Posterior vena cava (tissue), 2 donors: ENCODE measurements at regions not wholly inside any gene's neighbourhood (a gene's known extent, or its start where the extent isn't known, plus 50 kb on each side); places are given as distances from the start of the nearest gene placed in this dataset.

Source experiments
- DNase-seq: peaks from one replicate; pipeline ENCODE4 v3.0.0-alpha.2; 2020; ENCODE audit warnings: low spot score
- intact Hi-C, 2 donors: fragments of 100-400 bp; cut with DNase I; formaldehyde crosslinking; loops; one replicate each; pipeline versions ENCODE4 v1.14.1 to v1.14.2; 2022 to 2023
- donor health status: DM: yes; HTN: yes; CAD: no.
- donor health status: DM: yes; HTN: yes; CAD: no.

DNA sequence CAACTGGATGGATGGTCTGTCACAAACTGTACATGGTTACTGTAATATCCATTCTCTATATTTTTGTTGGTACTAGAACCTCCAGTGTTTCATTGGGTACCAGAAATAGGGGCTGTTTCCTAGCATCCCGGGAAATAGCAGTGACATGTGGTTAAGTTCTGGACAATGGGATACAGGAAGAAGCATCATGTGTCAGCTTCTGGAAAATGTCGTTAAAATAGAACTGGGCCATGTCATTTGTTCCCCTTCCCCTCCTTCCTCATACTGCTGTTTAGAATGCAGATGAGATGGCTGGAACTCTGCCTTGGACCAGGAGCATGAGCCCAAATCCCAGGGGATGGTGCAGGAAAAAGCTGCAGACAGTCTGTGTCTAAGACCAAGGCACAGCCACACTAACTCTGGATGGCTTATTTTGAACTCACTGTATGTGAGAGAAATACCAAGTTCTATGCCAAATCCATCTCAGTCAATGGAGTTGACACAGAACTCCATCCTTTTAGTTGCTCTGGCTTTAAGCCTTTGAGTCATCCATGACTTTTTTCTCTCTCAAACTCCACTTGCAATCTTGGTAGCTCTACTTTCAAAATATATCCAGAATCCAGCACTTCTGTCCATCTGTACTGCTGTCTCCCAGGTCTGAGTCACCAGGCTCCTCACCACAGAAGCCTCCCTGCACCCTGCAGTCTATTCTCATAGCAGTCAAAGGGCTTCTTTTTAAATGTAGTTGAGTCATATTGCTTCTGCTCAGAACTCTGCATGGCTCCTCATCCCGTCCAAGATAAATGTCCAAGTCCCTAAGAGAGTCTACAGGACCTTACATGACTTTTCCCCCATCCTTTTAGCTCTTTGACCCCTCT is 184.2 kb downstream of the NSG2 start:
- intact Hi-C loops: no loop called here

DNA sequence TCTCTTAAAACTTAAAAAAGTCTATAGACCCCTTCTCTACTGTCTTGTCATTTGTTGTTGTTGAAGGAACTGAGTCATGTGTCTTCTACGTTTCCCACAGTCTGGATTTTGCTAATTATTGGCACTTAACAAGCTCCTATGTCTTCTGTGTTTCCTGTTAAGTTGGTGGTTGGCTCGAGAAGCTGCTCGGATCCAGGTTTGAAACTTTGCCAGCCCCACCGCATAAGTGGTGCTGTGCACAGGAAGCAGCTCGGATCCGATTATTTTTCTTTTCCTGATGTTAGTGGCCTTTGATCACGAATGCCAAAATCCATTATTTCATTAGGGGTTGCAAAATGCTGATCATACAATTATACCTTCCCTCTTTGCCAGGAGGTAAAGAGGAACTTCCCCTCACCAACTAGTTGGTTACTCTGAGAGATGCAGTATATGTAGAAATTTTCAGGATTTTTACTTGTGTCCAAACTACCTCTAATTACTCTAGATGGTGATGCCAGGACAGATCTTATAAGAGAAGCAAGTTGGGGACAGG is 186.5 kb downstream of the NSG2 start:
- no peak for DNase-seq
- intact Hi-C loops: no loop called here

More for the DNA sequence above, 184.2 kb downstream of the NSG2 start:
- no peak for DNase-seq

- DNase-seq: no peak
Observed at GRCh38 chr5:174234388-174234787, 188.9 kb downstream of the NSG2 start.

GRCh38 chr5:174235221-174236011 is 189.9 kb downstream of the NSG2 start:
- intact Hi-C loops: no loop called here
- DNase-seq: no peak

More at GRCh38 chr5:174234388-174234787, 188.9 kb downstream of the NSG2 start:
- intact Hi-C loops: no loop called here

DNA sequence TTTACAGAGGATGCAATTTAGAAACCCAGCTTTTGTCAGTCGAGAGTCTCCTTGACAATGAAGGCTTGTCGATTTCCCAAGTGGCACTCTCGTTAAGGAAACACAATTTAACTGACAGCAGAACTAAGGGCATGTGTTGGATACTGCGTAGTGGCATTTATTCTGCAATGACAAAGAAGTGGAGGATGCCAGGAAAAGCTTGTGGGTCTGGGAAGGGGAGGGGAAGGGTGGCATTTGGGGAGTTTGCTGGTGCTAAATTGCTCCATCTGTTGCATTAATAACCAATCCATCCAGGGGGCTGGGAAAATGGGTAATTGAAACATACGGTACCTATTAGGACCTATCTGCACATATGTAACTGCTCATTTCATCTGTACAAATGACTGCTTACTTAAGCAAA is 190.6 kb downstream of the NSG2 start:
- intact Hi-C loops: no loop called here
- no peak for DNase-seq

- intact Hi-C loops: no loop called here
- no peak for DNase-seq
Observed at GRCh38 chr5:174239718-174240117, 194.2 kb downstream of the NSG2 start.

GRCh38 chr5:174242573-174242972 is 197.1 kb downstream of the NSG2 start:
- DNase-seq: no peak

DNA sequence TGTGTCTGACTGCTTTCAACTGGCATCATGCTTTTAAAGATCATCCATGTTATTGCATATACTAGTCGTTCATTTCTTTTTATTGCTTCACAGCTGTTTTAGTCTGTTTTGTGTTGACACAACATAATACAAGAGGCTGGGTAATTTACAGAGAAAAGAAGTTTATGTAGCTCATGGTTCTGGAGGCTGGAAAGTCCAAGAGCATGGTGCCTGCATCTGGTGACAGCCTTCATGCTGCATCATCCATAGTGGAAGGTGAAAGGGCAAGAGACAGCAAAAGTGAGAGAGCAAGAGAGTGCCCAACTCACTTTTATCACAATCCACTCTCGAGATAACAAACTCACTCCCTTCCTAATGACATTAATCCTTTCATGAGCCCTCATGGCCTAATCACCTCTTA is 198.4 kb downstream of the NSG2 start:
- DNase-seq: no peak
- intact Hi-C loops: no loop called here

More at GRCh38 chr5:174242573-174242972, 197.1 kb downstream of the NSG2 start:
- intact Hi-C loops: no loop called here

DNA sequence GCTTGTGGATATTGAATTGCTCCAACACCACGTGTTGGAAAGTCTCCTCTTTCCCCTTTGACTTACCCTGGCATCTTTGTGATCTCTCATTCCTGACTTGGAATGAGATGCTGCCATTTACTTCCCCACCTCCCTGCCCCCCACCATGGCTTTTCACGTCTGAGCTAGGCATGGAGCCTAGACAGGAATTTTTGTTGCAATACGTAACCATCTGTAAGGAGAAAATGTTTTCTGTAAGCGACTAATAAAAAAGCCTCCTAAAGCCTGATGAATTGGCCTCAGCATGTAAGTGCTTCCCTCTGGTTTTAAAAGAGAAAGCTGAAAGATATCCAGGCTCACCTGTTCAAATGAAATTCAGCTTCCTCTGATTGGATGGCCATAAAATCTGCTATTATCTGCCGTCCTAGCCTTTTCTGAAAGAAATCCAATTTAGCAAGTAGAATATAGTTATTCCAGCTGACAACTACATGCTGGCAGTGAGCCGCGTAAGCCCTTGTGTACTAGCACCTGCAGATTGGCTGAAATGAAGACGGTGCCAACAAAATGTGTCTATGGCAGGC is 200.1 kb downstream of the NSG2 start:
- intact Hi-C loops: no loop called here
- DNase-seq: no peak

DNA sequence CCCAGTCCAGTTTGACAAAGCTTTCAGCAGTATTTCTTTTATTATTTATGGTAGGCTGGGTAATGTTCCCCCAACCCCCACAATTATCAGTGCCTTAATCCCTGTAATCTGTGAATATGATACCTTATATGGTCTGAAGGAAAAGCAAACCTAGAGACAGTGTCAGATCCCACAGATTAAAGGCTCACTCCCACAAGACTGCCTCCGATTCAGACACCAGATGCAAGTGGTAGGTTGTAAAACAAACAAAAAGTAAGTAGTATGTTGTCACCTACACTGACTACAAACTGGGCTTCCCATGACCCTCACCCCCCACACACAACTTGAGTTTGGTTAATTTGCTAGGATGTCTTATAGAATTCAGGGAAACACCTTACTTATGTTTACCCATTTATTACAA is 201.2 kb downstream of the NSG2 start:
- intact Hi-C loops: no loop called here
- no peak for DNase-seq

GRCh38 chr5:174247301-174247700 is 201.8 kb downstream of the NSG2 start:
- DNase-seq: no peak
- intact Hi-C loops: no loop called here

- DNase-seq: no peak
- intact Hi-C loops: no loop called here
Observed at GRCh38 chr5:174251305-174252000, 205.9 kb downstream of the NSG2 start.

DNA sequence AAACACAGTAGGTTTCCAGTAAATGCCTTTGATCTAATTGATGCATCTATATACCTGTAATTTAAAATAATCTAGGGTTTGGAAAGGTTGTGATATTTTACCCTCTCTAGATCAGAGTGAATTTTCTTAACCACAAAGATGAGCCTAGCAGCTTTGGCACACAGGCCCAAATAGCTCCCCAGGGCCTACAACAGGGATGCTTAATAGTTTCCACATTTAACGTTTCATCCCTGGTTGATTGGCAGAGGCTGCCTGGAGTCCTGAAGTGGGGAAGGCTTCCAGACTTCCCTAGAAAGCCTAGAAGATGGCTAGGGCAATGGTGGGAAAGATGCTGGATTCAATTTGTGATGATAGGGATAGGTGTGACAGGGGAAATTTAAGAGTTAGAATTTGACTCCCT is 206.6 kb downstream of the NSG2 start:
- DNase-seq: no peak
- intact Hi-C loops: no loop called here

GRCh38 chr5:174259696-174260420 is 214.4 kb downstream of the NSG2 start:
- intact Hi-C loops: no loop called here
- no peak for DNase-seq

GRCh38 chr5:174271316-174271715 is 225.8 kb downstream of the NSG2 start:
- intact Hi-C loops: no loop called here
- DNase-seq: no peak

- intact Hi-C loops: no loop called here
Observed at GRCh38 chr5:174272671-174273070, 227.2 kb downstream of the NSG2 start.

GRCh38 chr5:174273325-174273724 is 227.8 kb downstream of the NSG2 start:
- no peak for DNase-seq
- intact Hi-C loops: no loop called here

More at GRCh38 chr5:174272671-174273070, 227.2 kb downstream of the NSG2 start:
- no peak for DNase-seq

DNA sequence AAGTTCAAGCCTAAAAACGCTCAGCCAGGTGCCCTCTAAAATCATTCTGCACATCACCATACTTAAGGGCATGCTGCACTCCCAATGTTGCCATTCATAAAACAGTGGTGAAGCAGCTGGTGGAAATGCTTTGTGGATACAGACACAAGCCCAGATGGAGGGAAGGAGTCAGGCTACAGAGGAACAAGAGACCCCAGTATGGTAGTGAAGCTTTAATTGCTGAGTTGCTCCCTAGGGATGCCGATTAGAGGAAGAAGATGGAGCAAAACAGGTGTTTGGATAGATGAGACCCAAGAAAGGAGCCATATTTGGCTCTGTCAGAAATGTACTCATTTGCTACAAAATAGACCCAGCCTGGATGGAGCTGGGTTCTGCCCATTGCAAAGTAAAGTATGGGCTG is 230.5 kb downstream of the NSG2 start:
- intact Hi-C loops: no loop called here
- DNase-seq: no peak
